Duodenal mucosa (tissue), 2 donors: ENCODE measurements at regions not wholly inside any gene's neighbourhood (a gene's known extent, or its start where the extent isn't known, plus 50 kb on each side); places are given as distances from the start of the nearest gene placed in this dataset.

ENCODE experiments used
- H3K27ac ChIP-seq: one replicate; pipeline ENCODE4 v1.7.0; 2013; ENCODE audit warnings: low read depth, low read length
- H3K27me3 ChIP-seq, 2 donors: one replicate each; pipeline ENCODE4 v1.7.0; 2013; ENCODE audit warnings: low read length in 2 of 2, control low read depth in 1 of 2; ENCODE audit not compliant: insufficient read depth in 2 of 2, control insufficient read depth in 1 of 2
- H3K36me3 ChIP-seq, 2 donors: one replicate each; pipeline ENCODE4 v1.7.0; 2013; ENCODE audit warnings: low read length in 2 of 2, control low read depth in 1 of 2; ENCODE audit not compliant: insufficient read depth in 2 of 2, control insufficient read depth in 1 of 2
- H3K4me1 ChIP-seq, 2 donors: one replicate each; pipeline ENCODE4 v1.7.0; 2013; ENCODE audit warnings: low read length in 2 of 2, control low read depth in 1 of 2; ENCODE audit not compliant: insufficient read depth in 2 of 2, control insufficient read depth in 1 of 2
- H3K4me3 ChIP-seq, 2 donors: one replicate each; pipeline ENCODE4 v1.7.0; 2013; ENCODE audit warnings: low read length in 2 of 2, low read depth in 1 of 2
- H3K9ac ChIP-seq, 2 donors: one replicate each; pipeline ENCODE4 v1.7.0; 2013; ENCODE audit warnings: low read length in 2 of 2, low read depth in 1 of 2
- H3K9me3 ChIP-seq, 2 donors: one replicate each; pipeline ENCODE4 v1.7.0; 2013; ENCODE audit warnings: low read length in 2 of 2, control low read depth in 1 of 2; ENCODE audit not compliant: control insufficient read depth in 1 of 2

DNA sequence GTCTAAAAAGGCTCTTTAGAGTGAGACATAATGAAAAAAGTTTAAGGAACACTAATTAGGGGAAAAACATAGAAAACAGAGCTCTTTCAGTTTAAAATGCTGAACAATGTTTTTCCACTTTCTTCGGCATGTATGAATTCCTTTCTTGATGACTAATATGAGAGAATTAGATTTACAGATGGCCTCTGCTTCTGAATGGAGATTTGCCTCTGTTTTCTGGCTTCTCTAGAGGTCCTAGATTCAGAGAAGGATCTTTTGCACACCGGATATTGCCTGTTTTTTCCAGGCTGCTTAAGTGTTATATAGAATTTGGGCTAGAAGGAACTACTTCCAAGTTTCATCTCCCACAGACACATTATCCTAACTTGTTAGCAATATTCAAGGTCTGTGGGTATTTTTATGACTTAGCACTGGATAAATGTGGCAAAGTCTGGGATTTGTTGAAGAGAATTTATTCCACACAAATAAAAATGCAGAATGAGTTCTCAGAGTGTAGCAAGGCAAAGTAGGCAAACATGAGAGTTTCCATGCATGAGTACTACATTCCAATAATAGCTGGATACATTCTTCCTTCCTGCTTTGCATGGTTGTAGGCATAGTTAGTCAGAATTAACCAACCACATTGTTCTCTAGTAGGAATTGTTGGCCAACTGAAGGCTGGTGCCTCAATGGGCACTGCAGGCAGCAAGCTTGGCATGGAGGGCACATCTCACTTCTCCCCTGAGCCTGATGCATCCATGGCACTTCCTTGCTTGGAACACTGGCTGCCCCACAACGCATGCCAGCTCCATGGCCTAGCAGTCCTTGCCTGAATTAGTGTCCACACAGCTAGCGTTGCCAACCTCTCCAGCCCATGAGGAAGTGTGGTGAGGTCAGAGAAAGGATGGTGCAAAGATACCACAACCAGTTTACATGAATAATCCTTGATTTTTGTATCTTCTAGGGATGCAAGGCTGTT, 224.2 kb downstream of the CLIC5 start:
- H3K36me3 ChIP-seq: no peaks in the 10 kb centered on the region
- H3K9me3 ChIP-seq: no peaks in the 10 kb centered on the region
- no peak overlapping the region for H3K4me3 ChIP-seq
- H3K27me3 ChIP-seq: no peaks in the 10 kb centered on the region
- H3K27ac ChIP-seq: no peak overlapping the region
- H3K9ac ChIP-seq: no peak overlapping the region
- H3K4me1 ChIP-seq: no peaks in the 10 kb centered on the region

DNA sequence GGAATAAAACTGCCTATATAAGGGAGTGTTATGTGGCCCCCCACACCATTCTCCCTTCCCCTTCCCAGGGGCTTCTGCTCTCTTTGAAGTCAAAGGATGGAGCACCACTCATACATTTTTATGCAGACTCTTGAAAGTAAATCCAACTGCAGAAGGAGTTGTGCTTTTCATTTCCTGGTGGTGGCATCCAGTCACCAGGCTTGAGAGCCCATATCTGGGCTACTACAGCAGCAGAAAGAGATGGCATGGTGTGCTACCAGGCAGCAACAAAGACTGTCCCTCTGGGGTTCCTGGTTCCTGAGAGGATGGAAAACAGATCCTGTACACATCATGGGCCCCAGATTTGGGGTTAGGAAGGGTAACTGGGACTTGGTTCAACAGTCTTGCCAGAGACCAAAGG, 226.4 kb downstream of the CLIC5 start:
- Histone ChIP-seq H3K36me3 (no peaks in the 10 kb centered on the region), H3K4me3 (no peak overlapping the region), H3K9ac (no peak overlapping the region), H3K27ac (no peak overlapping the region), H3K9me3 (no peaks in the 10 kb centered on the region), H3K27me3 (no peaks in the 10 kb centered on the region), H3K4me1 (no peaks in the 10 kb centered on the region)

DNA sequence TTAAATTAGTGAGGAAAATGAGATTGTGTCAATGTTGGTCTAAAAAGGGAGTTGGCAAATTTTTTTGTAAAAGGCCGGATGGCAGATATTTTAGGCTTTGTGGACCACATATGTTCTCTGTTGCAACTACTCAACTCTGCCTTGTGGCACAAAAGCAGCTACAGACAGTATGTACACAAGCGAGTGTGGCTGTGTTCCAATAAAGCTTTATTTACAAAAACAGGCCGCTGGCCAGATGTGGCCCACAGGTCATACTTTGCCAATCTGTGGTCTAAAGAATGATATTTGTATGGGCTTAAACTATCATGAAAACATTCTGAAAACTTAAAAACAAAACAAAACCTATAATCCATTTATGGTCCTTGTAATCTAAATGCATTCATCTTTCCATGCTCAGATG, 228.3 kb downstream of the CLIC5 start:
- no peak overlapping the region for H3K9ac ChIP-seq
- no peaks in the 10 kb centered on the region for H3K36me3 ChIP-seq
- H3K27ac ChIP-seq: no peak overlapping the region
- no peak overlapping the region for H3K4me3 ChIP-seq
- no peaks in the 10 kb centered on the region for H3K9me3 ChIP-seq
- H3K27me3 ChIP-seq: no peaks in the 10 kb centered on the region
- H3K4me1 ChIP-seq: no peaks in the 10 kb centered on the region

GRCh38 chr6:45786355-45786781, 229.3 kb downstream of the CLIC5 start:
- Histone ChIP-seq H3K4me1 (no peaks in the 10 kb centered on the region), H3K4me3 (no peak overlapping the region), H3K36me3 (no peaks in the 10 kb centered on the region), H3K27ac (no peak overlapping the region), H3K9me3 (no peaks in the 10 kb centered on the region), H3K9ac (no peak overlapping the region), H3K27me3 (no peaks in the 10 kb centered on the region)

DNA sequence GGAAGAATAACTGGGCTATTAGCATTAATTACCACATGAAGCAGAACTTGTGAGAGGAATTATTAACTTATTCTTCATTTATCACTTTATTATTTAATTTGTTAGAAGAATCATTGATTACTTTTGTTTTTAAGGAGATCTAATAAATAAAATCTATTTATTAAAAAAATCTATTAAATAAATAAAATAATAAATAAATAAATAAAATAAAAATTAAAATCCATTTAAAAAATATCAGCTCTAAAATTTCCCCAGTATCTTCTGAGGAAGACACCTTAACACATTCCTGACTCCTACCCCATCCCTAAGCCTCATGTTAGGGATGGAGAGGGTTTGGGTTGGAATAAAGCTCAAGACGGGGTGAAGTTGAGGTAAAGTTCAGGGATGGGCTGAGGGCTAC, 231.4 kb downstream of the CLIC5 start:
- no peaks in the 10 kb centered on the region for H3K27me3 ChIP-seq
- no peaks in the 10 kb centered on the region for H3K36me3 ChIP-seq
- no peak overlapping the region for H3K27ac ChIP-seq
- no peaks in the 10 kb centered on the region for H3K4me1 ChIP-seq
- no peak overlapping the region for H3K9ac ChIP-seq
- H3K9me3 ChIP-seq: no peaks in the 10 kb centered on the region
- H3K4me3 ChIP-seq: no peak overlapping the region

GRCh38 chr6:45783716-45784115, 231.9 kb downstream of the CLIC5 start:
- H3K36me3 ChIP-seq: no peaks in the 10 kb centered on the region
- H3K9me3 ChIP-seq: no peaks in the 10 kb centered on the region
- no peak overlapping the region for H3K9ac ChIP-seq
- no peaks in the 10 kb centered on the region for H3K27me3 ChIP-seq
- H3K27ac ChIP-seq: no peak overlapping the region
- no peak overlapping the region for H3K4me3 ChIP-seq
- no peaks in the 10 kb centered on the region for H3K4me1 ChIP-seq

GRCh38 chr6:45781890-45782289, 233.8 kb downstream of the CLIC5 start:
- Histone ChIP-seq H3K9me3 (no peaks in the 10 kb centered on the region), H3K4me1 (no peaks in the 10 kb centered on the region), H3K36me3 (no peaks in the 10 kb centered on the region), H3K4me3 (no peak overlapping the region), H3K27ac (no peak overlapping the region), H3K27me3 (no peaks in the 10 kb centered on the region), H3K9ac (no peak overlapping the region)

GRCh38 chr6:45780523-45780922, 235.1 kb downstream of the CLIC5 start:
- H3K4me1 ChIP-seq: no peaks in the 10 kb centered on the region
- H3K36me3 ChIP-seq: no peaks in the 10 kb centered on the region
- no peaks in the 10 kb centered on the region for H3K9me3 ChIP-seq
- no peaks in the 10 kb centered on the region for H3K27me3 ChIP-seq
- no peak overlapping the region for H3K4me3 ChIP-seq
- H3K27ac ChIP-seq: no peak overlapping the region
- no peak overlapping the region for H3K9ac ChIP-seq

DNA sequence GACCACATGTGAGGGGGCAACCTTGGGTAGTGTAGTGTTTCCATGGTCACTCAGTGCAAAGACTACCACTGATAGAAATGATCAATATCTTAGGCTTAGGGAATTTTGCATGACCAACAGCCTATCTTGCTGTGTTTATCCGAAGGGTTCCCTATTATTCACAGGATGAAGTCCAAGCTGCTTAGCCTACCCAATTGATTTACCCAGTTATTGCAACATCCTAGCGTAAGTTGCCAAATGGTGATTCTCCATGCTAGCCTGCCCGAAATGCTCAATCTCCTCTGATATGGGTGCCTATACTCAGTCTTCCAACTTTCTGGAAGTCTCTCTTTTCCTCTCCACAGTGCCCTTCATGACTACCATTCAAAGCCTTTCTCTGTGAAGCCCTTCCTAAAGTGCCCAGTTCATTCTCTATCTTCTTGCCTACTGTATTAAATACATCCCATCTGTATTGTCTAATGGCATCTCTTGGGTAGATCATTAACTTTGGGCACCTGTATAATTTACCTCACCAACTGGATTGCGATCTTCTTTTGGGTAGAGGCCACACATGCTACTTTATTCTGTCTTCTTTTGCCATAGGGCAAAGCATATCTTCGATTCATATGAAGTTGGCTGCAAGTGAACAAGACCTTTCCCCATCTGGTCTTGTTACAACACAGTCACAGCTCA, 240.5 kb downstream of the CLIC5 start:
- Histone ChIP-seq H3K27me3 (no peaks in the 10 kb centered on the region), H3K9me3 (no peaks in the 10 kb centered on the region), H3K27ac (no peak overlapping the region), H3K9ac (no peak overlapping the region), H3K4me1 (no peaks in the 10 kb centered on the region), H3K4me3 (no peak overlapping the region), H3K36me3 (no peaks in the 10 kb centered on the region)

- H3K36me3 ChIP-seq: no peaks in the 10 kb centered on the region
- no peak overlapping the region for H3K9ac ChIP-seq
- H3K9me3 ChIP-seq: no peaks in the 10 kb centered on the region
- H3K27me3 ChIP-seq: no peaks in the 10 kb centered on the region
- no peak overlapping the region for H3K27ac ChIP-seq
- no peaks in the 10 kb centered on the region for H3K4me1 ChIP-seq
- H3K4me3 ChIP-seq: no peak overlapping the region
Measured at GRCh38 chr6:45773906-45774305, 241.8 kb downstream of the CLIC5 start.
